SK-N-SH (cell line): ENCODE measurements at regions not wholly inside any gene's neighbourhood (a gene's known extent, or its start where the extent isn't known, plus 50 kb on each side); places are given as distances from the start of the nearest gene placed in this dataset.

Source experiments
- CTCF ChIA-PET: fragments of 300-600, 350-600 bp; formaldehyde crosslinking; extraction: SDS; loops from one replicate; lab custom pipeline; 2021; lab: Yijun Ruan, JAX
- POLR2A ChIA-PET: fragments of 350-600 bp; sonication (Branson Sonifier 250); formaldehyde crosslinking; extraction: SDS; loops from one replicate; lab custom pipeline; 2020; ENCODE audit warnings: antibody characterized with exemption, inconsistent platforms; lab: Yijun Ruan, JAX
- DNase-seq: peaks from one replicate; pipeline ENCODE4 v3.0.0; 2012
- H2AFZ ChIP-seq: fragments of 200-600 bp; sonication (generic); 2 replicates; pipeline ENCODE4 v1.8.1; 2016; ENCODE audit warnings: antibody characterized with exemption, mild to moderate bottlenecking, low read depth
- H3F3A ChIP-seq: fragments of 200-600 bp; sonication (generic); replicated peaks from 2 replicates; pipeline ENCODE3; 2016; ENCODE audit warnings: antibody characterized with exemption, mild to moderate bottlenecking; ENCODE audit not compliant: insufficient read depth
- H3K27ac ChIP-seq, 2 experiments: fragments of 200-500 bp in 1 of 2; fragments of 200-600 bp in 1 of 2; sonication (Bioruptor generic) in 1 of 2; sonication (generic), shearing (Covaris generic) in 1 of 2; 2 replicates each; pipeline versions ENCODE4 v1.5.1 to v1.6.1; 2014 to 2016; ENCODE audit warnings: low read depth in 2 of 2, inconsistent platforms in 1 of 2, low read length in 1 of 2, mild to moderate bottlenecking in 1 of 2, mixed read lengths in 1 of 2
- H3K27me3 ChIP-seq: fragments of 200-600 bp; sonication (generic), shearing (Covaris generic); 2 replicates; pipeline ENCODE4 v1.6.1; 2016; ENCODE audit warnings: mixed run types; ENCODE audit not compliant: insufficient read depth
- H3K36me3 ChIP-seq, 2 experiments: fragments of 200-500 bp in 1 of 2; fragments of 200-600 bp in 1 of 2; sonication (Bioruptor generic) in 1 of 2; sonication (generic) in 1 of 2; replicated peaks in 1 of 2; 2 replicates each; pipeline versions ENCODE3 to v1.5.1; 2014 to 2016; ENCODE audit warnings: low read length in 1 of 2, mild to moderate bottlenecking in 1 of 2; ENCODE audit not compliant: insufficient read depth in 2 of 2, control insufficient read depth in 1 of 2
- H3K4me1 ChIP-seq, 2 experiments: fragments of 200-500 bp in 1 of 2; fragments of 200-600 bp in 1 of 2; sonication (Bioruptor generic) in 1 of 2; sonication (generic), shearing (Covaris generic) in 1 of 2; 2 replicates each; pipeline versions ENCODE4 v1.5.1 to v1.6.1; 2014 to 2016; ENCODE audit warnings: low read depth in 1 of 2, low read length in 1 of 2, mixed run types in 1 of 2; ENCODE audit not compliant: insufficient read depth in 2 of 2, control insufficient read depth in 1 of 2
- H3K4me2 ChIP-seq: fragments of 200-600 bp; sonication (generic), shearing (Covaris generic); 2 replicates; pipeline ENCODE4 v1.6.1; 2017; ENCODE audit warnings: mixed run types
- H3K4me3 ChIP-seq, 2 experiments: fragments of 200-500 bp in 1 of 2; fragments of 200-600 bp in 1 of 2; sonication (Bioruptor generic) in 1 of 2; sonication (generic), shearing (Covaris generic) in 1 of 2; 2 replicates each; pipeline versions ENCODE4 v1.5.1 to v1.8.1; 2014 to 2016; ENCODE audit warnings: low read depth in 2 of 2, inconsistent platforms in 1 of 2, low read length in 1 of 2, mild to moderate bottlenecking in 1 of 2, mixed read lengths in 1 of 2, moderate library complexity in 1 of 2
- H3K79me2 ChIP-seq: fragments of 200-600 bp; sonication (generic); 2 replicates; pipeline ENCODE4 v1.8.1; 2017; ENCODE audit warnings: mild to moderate bottlenecking; ENCODE audit not compliant: insufficient read depth
- H3K9ac ChIP-seq: fragments of 200-600 bp; sonication (generic); 2 replicates; pipeline ENCODE4 v1.6.1; 2017; ENCODE audit warnings: mixed run types
- H3K9me2 ChIP-seq: fragments of 200-600 bp; sonication (generic); 2 replicates; pipeline ENCODE4 v1.6.1; 2017; ENCODE audit warnings: mixed run types
- H3K9me3 ChIP-seq: fragments of 200-600 bp; sonication (generic); 2 replicates; pipeline ENCODE4 v1.6.1; 2017; ENCODE audit warnings: mixed run types, mild to moderate bottlenecking, moderate library complexity
- H4K20me1 ChIP-seq: fragments of 200-600 bp; sonication (generic); 2 replicates; pipeline ENCODE4 v1.6.1; 2017; ENCODE audit warnings: mild to moderate bottlenecking, mixed run types; ENCODE audit not compliant: insufficient read depth
- CHD2 ChIP-seq: fragments of 150-350 bp; IDR thresholded peaks from 2 replicates; pipeline ENCODE4 v1.6.1; 2018; ENCODE audit warnings: low read length; ENCODE audit not compliant: partially characterized antibody
- ELF1 ChIP-seq: IDR thresholded peaks from 2 replicates; pipeline ENCODE4 v1.4.0; 2012
- EZH2phosphoT487 ChIP-seq: fragments of 200-600 bp; sonication (generic); IDR thresholded peaks from 2 replicates; pipeline ENCODE4 v1.6.1; 2017; ENCODE audit warnings: low read depth, mixed run types, mild to moderate bottlenecking, antibody characterized with exemption, moderate library complexity, borderline replicate concordance
- FOXJ3 ChIP-seq: sonication (generic); formaldehyde crosslinking; IDR thresholded peaks from 2 replicates; pipeline ENCODE4 v1.5.1; 2020; ENCODE audit warnings: mild to moderate bottlenecking, missing genetic modification reagents
- GABPA ChIP-seq: IDR thresholded peaks from 2 replicates; pipeline ENCODE4 v1.4.0; 2012; ENCODE audit warnings: low read depth, mild to moderate bottlenecking
- GATA2 ChIP-seq: sonication (generic); formaldehyde crosslinking; IDR thresholded peaks from 2 replicates; pipeline ENCODE4 v1.5.0; 2020; ENCODE audit warnings: mild to moderate bottlenecking, missing genetic modification reagents
- RCOR1 ChIP-seq: fragments of 150-350 bp; IDR thresholded peaks from 2 replicates; pipeline ENCODE4 v1.6.1; 2017; ENCODE audit warnings: antibody characterized with exemption, low read length
- RFX5 ChIP-seq: IDR thresholded peaks from 2 replicates; pipeline ENCODE4 v1.6.1; 2012; ENCODE audit warnings: mild to moderate bottlenecking, improper control_type of control experiment, low read length
- SIN3A ChIP-seq: IDR thresholded peaks from 2 replicates; pipeline ENCODE4 v1.6.1; 2012; ENCODE audit warnings: low read depth, mild to moderate bottlenecking, low read length, moderate library complexity, borderline replicate concordance
- TAF1 ChIP-seq: IDR thresholded peaks from 2 replicates; pipeline ENCODE4 v1.6.1; 2012; ENCODE audit warnings: low read depth, mild to moderate bottlenecking, low read length, moderate library complexity, borderline replicate concordance
- TCF12 ChIP-seq: IDR thresholded peaks from 2 replicates; pipeline ENCODE4 v1.4.0; 2012
- YY1 ChIP-seq: IDR thresholded peaks from 2 replicates; pipeline ENCODE4 v1.4.0; 2012; ENCODE audit warnings: low read depth, mild to moderate bottlenecking
- WGBS: methylation state at CpG from one replicate; pipeline ENCODE4 v1.1.6; 2017; ENCODE audit warnings: low lambda C conversion rate; 5-methylcytosine and 5-hydroxymethylcytosine counted together
- TF ChIP-seq, protein P1 (sequence below): IDR thresholded peaks from 2 replicates; pipeline ENCODE4 v1.4.0; 2012; ENCODE audit warnings: low read depth, borderline replicate concordance

- TF ChIP-seq, protein P1, sequence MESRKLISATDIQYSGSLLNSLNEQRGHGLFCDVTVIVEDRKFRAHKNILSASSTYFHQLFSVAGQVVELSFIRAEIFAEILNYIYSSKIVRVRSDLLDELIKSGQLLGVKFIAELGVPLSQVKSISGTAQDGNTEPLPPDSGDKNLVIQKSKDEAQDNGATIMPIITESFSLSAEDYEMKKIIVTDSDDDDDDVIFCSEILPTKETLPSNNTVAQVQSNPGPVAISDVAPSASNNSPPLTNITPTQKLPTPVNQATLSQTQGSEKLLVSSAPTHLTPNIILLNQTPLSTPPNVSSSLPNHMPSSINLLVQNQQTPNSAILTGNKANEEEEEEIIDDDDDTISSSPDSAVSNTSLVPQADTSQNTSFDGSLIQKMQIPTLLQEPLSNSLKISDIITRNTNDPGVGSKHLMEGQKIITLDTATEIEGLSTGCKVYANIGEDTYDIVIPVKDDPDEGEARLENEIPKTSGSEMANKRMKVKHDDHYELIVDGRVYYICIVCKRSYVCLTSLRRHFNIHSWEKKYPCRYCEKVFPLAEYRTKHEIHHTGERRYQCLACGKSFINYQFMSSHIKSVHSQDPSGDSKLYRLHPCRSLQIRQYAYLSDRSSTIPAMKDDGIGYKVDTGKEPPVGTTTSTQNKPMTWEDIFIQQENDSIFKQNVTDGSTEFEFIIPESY = no peak
- TF ChIP-seq ELF1 (no peak), YY1 (no peak), SIN3A (no peak), RCOR1 (no peak)
Measured at GRCh38 chr1:24992761-24993211, 62.7 kb upstream of the RUNX3 start (continued).

GRCh38 chr1:24992124-24992760, 62.2 kb upstream of the RUNX3 start:
- no peaks in the 10 kb centered on the region for H3F3A ChIP-seq
- ChIA-PET POLR2A (no interaction called here), CTCF (interaction anchor here (1.0 to 1.1 kb wide), 2 partner anchors 20 to 208 kb away, joined by 3 read pairs; no protein-coding TSS in a partner anchor)
- H3K9me3 ChIP-seq = no peaks in the 10 kb centered on the region
- H3K27ac ChIP-seq = no peak overlapping the region
- no peak overlapping the region for H3K4me3 ChIP-seq
- TF ChIP-seq GATA2 (CRISPR knock-in tag) (no peak), GABPA (no peak), EZH2phosphoT487 (no peak), TAF1 (no peak), TCF12 (no peak), RFX5 (no peak), FOXJ3 (CRISPR knock-in tag) (no peak), YY1 (no peak), CHD2 (no peak)
- TF ChIP-seq, protein P1 = no peak
- no peak overlapping the region for H3K4me2 ChIP-seq
- H3K9me2 ChIP-seq = no peaks in the 10 kb centered on the region
- H2AFZ ChIP-seq = no peak overlapping the region
- no peaks in the 10 kb centered on the region for H4K20me1 ChIP-seq
- no peaks in the 10 kb centered on the region for H3K79me2 ChIP-seq
- DNase-seq = no peak
- H3K9ac ChIP-seq = no peak overlapping the region
- H3K27me3 ChIP-seq = peaks cover 41% of the 10 kb centered on the region
- WGBS = 50% methylated on average over 10 of the region's 11 CpGs
- H3K4me1 ChIP-seq = no peaks in the 10 kb centered on the region
- no peaks in the 10 kb centered on the region for H3K36me3 ChIP-seq
